Panc1 (cell line): ENCODE measurements at regions not wholly inside any gene's neighbourhood (a gene's known extent, or its start where the extent isn't known, plus 50 kb on each side); places are given as distances from the start of the nearest gene placed in this dataset.
A peak's percentile ranks its signal among the peaks of the same experiment; 100 is the strongest.

Source experiments
- ATAC-seq: fragments of 200-7000 bp; cut with Tn5 transposase; 2 replicates; pipeline ENCODE4 v1.9.1; 2020; ENCODE audit warnings: mild to moderate bottlenecking, moderate library complexity
- BruUV-seq: library from RNA; stranded (reverse); fragments of 400-500 nt; replicated peaks from 2 replicates; lab custom pipeline; 2021; lab: Mats Ljungman, UMichigan
- CTCF ChIA-PET: fragments of 300-600 bp; sonication (Branson Sonifier 250); formaldehyde crosslinking; loops from one replicate; lab custom pipeline; 2022; ENCODE audit warnings: antibody characterized with exemption; lab: Charles Lee
- POLR2A ChIA-PET: fragments of 300-600 bp; sonication (Branson Sonifier 250); formaldehyde crosslinking; loops from one replicate; lab custom pipeline; 2022; ENCODE audit warnings: antibody characterized with exemption; lab: Charles Lee
- DNase-seq: peaks from one replicate; pipeline ENCODE4 v3.0.0-alpha.2; 2010; ENCODE audit warnings: low read depth, low spot score
- H3K27ac ChIP-seq: 2 replicates; pipeline ENCODE4 v1.5.1; 2011; ENCODE audit warnings: mild to moderate bottlenecking, low read length, inconsistent platforms
- H3K27me3 ChIP-seq: fragments of 200-500 bp; sonication (Bioruptor generic); 2 replicates; pipeline ENCODE4 v1.6.0; 2014; ENCODE audit warnings: low read length, inconsistent platforms; ENCODE audit not compliant: control insufficient read depth, insufficient read depth
- H3K36me3 ChIP-seq: fragments of 200-500 bp; sonication (Bioruptor generic); 2 replicates; pipeline ENCODE4 v1.5.1; 2014; ENCODE audit warnings: inconsistent platforms, mild to moderate bottlenecking, low read length, moderate library complexity; ENCODE audit not compliant: control insufficient read depth, insufficient read depth
- H3K4me1 ChIP-seq: 2 replicates; pipeline ENCODE4 v1.5.1; 2011; ENCODE audit warnings: inconsistent platforms, mild to moderate bottlenecking, low read length, moderate library complexity; ENCODE audit not compliant: control insufficient read depth, insufficient read depth
- H3K4me3 ChIP-seq, 2 experiments: 2 replicates each; pipeline ENCODE4 v1.5.1; 2011 to 2012; ENCODE audit warnings: low read depth in 2 of 2, low read length in 2 of 2, mild to moderate bottlenecking in 2 of 2, inconsistent platforms in 1 of 2, moderate library complexity in 1 of 2
- H3K9me3 ChIP-seq: fragments of 200-500 bp; sonication (Bioruptor generic); 2 replicates; pipeline ENCODE4 v1.5.1; 2014; ENCODE audit warnings: low read depth, mild to moderate bottlenecking, inconsistent platforms, low read length, moderate library complexity; ENCODE audit not compliant: control insufficient read depth, insufficient read depth
- POLR2AphosphoS5 ChIP-seq: IDR thresholded peaks from 2 replicates; pipeline ENCODE4 v1.6.1; 2012; ENCODE audit warnings: mild to moderate bottlenecking, low read depth, low read length, moderate library complexity
- REST ChIP-seq, 2 experiments: IDR thresholded peaks; 2 replicates each; pipeline ENCODE4 v1.6.1; 2011 to 2012; ENCODE audit warnings: low read depth in 2 of 2, control low read depth in 1 of 2, low read length in 1 of 2, mild to moderate bottlenecking in 1 of 2, moderate library complexity in 1 of 2; ENCODE audit not compliant: insufficient read depth in 1 of 2
- SIN3A ChIP-seq: IDR thresholded peaks from 2 replicates; pipeline ENCODE4 v1.6.1; 2012; ENCODE audit warnings: low read depth, mild to moderate bottlenecking, low read length, moderate library complexity, borderline replicate concordance; ENCODE audit not compliant: insufficient read depth
- TCF7L2 ChIP-seq: IDR thresholded peaks from 2 replicates; pipeline ENCODE4 v1.6.1; 2011; ENCODE audit warnings: mild to moderate bottlenecking, low read depth, low read length, inconsistent platforms
- in situ Hi-C: cut with HindIII; loops from 2 replicates; pipeline ENCODE4 v1.10.0; 2016; ENCODE audit warnings: low sequenced_read_pairs, low pct_unique_long_range_greater_than_20kb
- intact Hi-C: fragments of 100-400 bp; cut with micrococcal nuclease; formaldehyde crosslinking; loops from one replicate; pipeline ENCODE4 v1.10.0; 2022; ENCODE audit not compliant: unreplicated experiment
- TF ChIP-seq, protein P1 (sequence below): fragments of 450-650 bp; IDR thresholded peaks from 2 replicates; pipeline ENCODE4 v1.5.1; 2017; ENCODE audit warnings: mild to moderate bottlenecking

- TF ChIP-seq, protein P1, sequence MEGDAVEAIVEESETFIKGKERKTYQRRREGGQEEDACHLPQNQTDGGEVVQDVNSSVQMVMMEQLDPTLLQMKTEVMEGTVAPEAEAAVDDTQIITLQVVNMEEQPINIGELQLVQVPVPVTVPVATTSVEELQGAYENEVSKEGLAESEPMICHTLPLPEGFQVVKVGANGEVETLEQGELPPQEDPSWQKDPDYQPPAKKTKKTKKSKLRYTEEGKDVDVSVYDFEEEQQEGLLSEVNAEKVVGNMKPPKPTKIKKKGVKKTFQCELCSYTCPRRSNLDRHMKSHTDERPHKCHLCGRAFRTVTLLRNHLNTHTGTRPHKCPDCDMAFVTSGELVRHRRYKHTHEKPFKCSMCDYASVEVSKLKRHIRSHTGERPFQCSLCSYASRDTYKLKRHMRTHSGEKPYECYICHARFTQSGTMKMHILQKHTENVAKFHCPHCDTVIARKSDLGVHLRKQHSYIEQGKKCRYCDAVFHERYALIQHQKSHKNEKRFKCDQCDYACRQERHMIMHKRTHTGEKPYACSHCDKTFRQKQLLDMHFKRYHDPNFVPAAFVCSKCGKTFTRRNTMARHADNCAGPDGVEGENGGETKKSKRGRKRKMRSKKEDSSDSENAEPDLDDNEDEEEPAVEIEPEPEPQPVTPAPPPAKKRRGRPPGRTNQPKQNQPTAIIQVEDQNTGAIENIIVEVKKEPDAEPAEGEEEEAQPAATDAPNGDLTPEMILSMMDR: no peak
- Histone ChIP-seq H3K36me3 (no peaks in the 10 kb centered on the region), H3K27me3 (no peaks in the 10 kb centered on the region), H3K4me1 (no peaks in the 10 kb centered on the region), H3K4me3 (no peak overlapping the region), H3K27ac (no peak overlapping the region), H3K9me3 (no peaks in the 10 kb centered on the region)
- ATAC-seq (no peak), DNase-seq (no peak)
- POLR2A ChIA-PET: no interaction called here
- in situ Hi-C loops: no loop called here
- CTCF ChIA-PET: interaction anchor here (0.6 kb wide), 1 partner anchor 16 kb away, joined by 5 read pairs; no protein-coding TSS in a partner anchor
- BruUV-seq: no TSS peak
- intact Hi-C loops: no loop called here
Observed at GRCh38 chr1:200260597-200261335, 149.1 kb downstream of the ZNF281 start.

GRCh38 chr1:200258447-200259375, 151.1 kb downstream of the ZNF281 start:
- TF ChIP-seq, protein P1: peak; percentile 79
- TF ChIP-seq POLR2AphosphoS5: no peak
- TF ChIP-seq TCF7L2: no peak
- ChIA-PET POLR2A (no interaction called here), CTCF (interaction anchor here (0.6 kb wide), 1 partner anchor 1555 kb away, joined by 3 read pairs; no protein-coding TSS in a partner anchor)
- in situ Hi-C loops (no loop called here), intact Hi-C loops (no loop called here)
- Histone ChIP-seq H3K27ac (no peak overlapping the region), H3K9me3 (no peaks in the 10 kb centered on the region), H3K4me1 (no peaks in the 10 kb centered on the region), H3K4me3 (no peak overlapping the region), H3K27me3 (no peaks in the 10 kb centered on the region), H3K36me3 (no peaks in the 10 kb centered on the region)
- BruUV-seq: no TSS peak
- ATAC-seq (peak; percentile 86), DNase-seq (no peak)

DNA sequence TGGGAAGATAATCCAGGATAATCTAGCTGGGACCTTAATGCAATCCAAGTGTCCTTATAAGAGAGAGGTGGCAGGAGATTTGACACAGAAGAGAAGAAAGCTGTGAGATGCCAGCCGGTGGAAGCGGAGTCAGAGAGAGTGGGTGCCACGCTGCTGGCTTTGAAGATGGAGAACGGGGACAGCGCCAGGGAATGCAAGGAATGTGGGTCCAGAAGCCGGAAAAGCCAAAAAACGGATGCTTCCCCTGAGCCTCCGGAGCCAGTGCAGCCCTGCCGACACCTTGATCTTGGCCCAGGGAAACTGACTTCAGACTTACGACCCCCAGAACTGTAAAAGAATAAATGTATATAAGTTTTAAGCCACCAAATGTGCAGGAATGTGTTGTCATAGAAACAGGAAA, 152.6 kb downstream of the ZNF281 start:
- ChIA-PET POLR2A (no interaction called here), CTCF (interaction anchor here (0.5 kb wide), 1 partner anchor 167 kb away, joined by 4 read pairs; no protein-coding TSS in a partner anchor)
- H3K4me1 ChIP-seq: no peaks in the 10 kb centered on the region
- in situ Hi-C loops (no loop called here), intact Hi-C loops (no loop called here)
- DNase-seq (no peak), ATAC-seq (no peak)
- H3K4me3 ChIP-seq: no peak overlapping the region
- TF ChIP-seq SIN3A (no peak), TCF7L2 (no peak), POLR2AphosphoS5 (no peak), REST (IDR thresholded peaks at IDR 0.05; ENCODE audit: insufficient read depth in 1 of 2, low read depth in 2 of 2, low read length in 1 of 2) (no peak)
- TF ChIP-seq, protein P1: no peak
- BruUV-seq: no TSS peak
- no peak overlapping the region for H3K27ac ChIP-seq
- H3K9me3 ChIP-seq: no peaks in the 10 kb centered on the region
- no peaks in the 10 kb centered on the region for H3K36me3 ChIP-seq
- no peaks in the 10 kb centered on the region for H3K27me3 ChIP-seq
